ENCODE measurements at regions not wholly inside any gene's neighbourhood (a gene's known extent, or its start where the extent isn't known, plus 50 kb on each side); places are given as distances from the start of the nearest gene placed in this dataset.
"Not testable (repeated sequence)": the region's sequence is repeated elsewhere in the genome, so short reads cannot be mapped to it uniquely, and the experiment has no call there.

GRCh38 chr21:16187603-16188301, 458.0 kb downstream of the USP25 start:
- FAIRE-seq = no peak

DNA sequence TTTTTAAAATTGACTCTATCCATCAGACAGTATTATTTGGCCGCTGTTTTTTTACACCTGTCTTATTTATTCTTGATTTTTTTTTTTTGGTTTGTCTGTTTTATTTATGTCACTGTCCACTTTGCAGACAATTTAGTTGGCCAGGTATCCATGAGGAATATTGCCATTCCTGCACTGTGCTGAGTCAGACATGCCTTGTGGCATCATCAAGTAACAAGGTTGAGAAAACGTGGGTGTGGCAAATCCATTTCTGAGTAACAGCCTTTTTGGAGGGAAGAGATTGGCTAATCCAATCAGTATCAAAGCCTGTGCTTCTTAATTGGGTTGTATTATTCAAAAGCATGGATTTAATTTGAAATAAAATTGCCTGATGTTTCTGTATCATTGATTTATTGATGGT, 463.1 kb downstream of the USP25 start:
- FAIRE-seq = no peak

- FAIRE-seq = no peak
Observed at GRCh38 chr21:16193496-16194094, 463.8 kb downstream of the USP25 start.

DNA sequence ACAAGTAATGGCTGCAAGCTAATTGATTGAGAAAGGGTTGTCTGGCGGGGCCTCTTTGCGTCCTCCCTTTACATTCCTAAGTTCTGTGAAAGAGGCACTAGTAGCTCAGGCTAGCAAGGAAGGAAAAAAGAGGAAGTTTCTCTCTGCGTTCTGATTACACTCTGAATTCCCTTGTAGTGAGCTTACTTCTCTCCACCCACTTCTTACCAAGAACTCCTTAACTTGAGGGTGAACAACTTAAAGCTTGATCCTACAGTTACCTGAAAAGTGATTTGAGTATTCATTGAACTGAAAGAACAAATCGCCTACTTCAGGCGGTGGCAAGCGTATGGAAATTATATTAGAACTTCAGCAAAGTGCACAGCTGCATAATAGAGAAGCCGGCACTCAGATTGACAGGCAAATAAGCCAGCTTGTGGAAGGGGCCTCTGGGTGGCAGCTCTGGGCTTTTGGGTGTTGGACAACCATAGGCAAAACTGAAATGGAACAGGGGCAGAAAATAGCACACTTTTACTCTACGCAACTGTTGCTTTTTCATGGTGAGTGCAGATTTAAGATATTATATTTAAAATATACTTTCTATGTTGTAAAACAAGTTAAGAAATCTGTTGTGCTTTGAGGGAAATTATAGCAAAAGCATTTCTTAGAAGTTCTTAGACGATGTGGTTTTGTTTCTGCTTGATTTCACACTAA, 464.5 kb downstream of the USP25 start:
- no peak for FAIRE-seq

DNA sequence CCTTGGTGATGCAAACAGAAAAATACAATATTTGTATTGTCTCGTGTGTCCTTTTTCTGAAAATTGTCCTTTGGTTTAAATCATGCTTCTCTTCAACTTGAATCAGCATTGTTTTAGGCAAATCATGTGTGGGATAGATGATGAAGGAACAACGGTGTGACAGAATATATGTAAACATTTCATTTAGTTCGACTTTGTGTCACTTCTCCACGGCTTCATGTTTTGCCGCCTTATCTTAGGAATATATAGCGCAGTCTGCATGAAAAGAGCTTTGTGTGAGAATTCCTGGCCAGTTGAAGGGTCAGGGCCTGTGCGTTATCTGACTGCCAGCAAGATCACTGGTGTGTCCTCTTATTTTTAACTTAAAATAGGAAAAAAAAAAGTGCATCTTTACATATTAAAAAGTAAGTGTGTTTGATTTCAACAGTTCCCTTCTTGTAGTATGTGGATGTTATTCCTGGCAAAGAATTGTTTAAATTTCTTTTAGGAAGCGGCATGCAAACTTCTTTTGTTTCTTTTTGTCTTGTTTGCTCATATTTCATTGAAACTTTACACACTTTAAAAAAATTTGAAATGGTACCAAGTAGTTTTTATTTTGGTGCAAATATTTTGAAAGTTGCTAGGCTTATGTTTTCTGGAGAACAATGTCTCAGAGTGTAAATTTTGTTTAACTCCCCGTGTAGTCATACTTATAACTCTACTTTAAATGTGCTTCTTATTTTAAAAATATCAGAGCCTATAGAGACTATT, 465.2 kb downstream of the USP25 start:
- FAIRE-seq = no peak

GRCh38 chr21:16195538-16195910, 465.7 kb downstream of the USP25 start:
- FAIRE-seq = no peak

DNA sequence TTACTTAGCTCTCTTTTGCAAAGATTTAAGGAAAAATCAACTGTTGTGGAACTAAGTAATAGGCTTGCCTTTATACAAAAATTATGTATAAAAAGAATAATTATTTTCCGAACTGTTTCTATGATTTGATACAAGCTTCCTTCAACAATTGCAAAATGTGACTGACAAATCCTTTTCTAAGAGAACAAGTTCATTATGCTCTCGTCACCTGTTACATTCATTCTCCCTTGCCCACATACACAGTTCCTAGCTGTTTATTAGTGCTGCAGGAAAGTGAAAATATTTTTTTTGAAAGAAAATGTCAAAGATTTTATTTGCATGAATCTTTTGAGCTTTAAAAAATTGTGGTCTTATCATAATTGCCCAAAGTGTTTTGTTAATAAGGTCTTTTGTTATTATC, 466.2 kb downstream of the USP25 start:
- no peak for FAIRE-seq

GRCh38 chr21:16198546-16198945, 468.8 kb downstream of the USP25 start:
- no peak for FAIRE-seq

GRCh38 chr21:16199539-16199938, 469.8 kb downstream of the USP25 start:
- FAIRE-seq = no peak

DNA sequence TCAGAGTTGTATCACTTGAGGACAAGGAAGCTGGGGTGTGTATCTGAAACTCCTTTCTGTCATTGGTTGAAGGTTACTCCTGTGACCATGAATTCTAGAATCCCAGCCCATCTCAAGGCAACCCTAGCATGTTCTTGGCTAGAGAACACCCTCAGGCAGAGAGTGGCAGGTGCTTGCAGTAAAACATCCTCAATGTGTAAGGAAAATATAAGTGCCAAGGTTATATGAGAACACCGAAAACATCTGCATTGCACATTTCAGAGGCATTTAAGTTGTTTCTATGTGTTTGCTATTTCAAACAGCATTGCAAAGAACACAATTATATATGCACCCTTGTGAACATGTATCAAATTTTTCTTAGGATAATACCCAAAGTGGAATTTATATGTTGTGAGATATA, 471.9 kb downstream of the USP25 start:
- FAIRE-seq = no peak

GRCh38 chr21:16205527-16205926, 475.7 kb downstream of the USP25 start:
- FAIRE-seq = no peak

- no peak for FAIRE-seq
Observed at GRCh38 chr21:16211339-16212303, 481.8 kb downstream of the USP25 start.

GRCh38 chr21:16213518-16213917, 483.7 kb downstream of the USP25 start:
- FAIRE-seq = no peak

DNA sequence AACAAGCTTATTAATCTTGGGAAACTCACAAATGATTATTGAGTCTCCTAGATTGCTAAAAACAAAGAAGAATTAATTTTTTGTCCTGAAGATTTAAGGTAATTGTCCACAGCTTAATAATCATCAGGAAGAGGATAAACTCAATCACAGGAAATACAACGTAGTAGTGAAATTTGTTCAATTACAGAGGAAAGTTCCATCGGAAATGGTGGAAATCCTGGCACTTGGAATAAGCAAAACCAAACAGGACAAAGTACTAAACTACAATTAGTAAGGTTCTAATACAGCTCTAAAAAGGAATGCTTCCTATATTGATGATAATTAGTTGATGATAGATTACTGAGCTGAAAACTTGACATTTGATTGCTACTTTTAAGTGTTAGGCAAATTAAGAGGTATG, 485.4 kb downstream of the USP25 start:
- FAIRE-seq = no peak

GRCh38 chr21:16215663-16216183, 485.9 kb downstream of the USP25 start:
- no peak for FAIRE-seq

GRCh38 chr21:16216288-16216962, 486.6 kb downstream of the USP25 start:
- FAIRE-seq = no peak

DNA sequence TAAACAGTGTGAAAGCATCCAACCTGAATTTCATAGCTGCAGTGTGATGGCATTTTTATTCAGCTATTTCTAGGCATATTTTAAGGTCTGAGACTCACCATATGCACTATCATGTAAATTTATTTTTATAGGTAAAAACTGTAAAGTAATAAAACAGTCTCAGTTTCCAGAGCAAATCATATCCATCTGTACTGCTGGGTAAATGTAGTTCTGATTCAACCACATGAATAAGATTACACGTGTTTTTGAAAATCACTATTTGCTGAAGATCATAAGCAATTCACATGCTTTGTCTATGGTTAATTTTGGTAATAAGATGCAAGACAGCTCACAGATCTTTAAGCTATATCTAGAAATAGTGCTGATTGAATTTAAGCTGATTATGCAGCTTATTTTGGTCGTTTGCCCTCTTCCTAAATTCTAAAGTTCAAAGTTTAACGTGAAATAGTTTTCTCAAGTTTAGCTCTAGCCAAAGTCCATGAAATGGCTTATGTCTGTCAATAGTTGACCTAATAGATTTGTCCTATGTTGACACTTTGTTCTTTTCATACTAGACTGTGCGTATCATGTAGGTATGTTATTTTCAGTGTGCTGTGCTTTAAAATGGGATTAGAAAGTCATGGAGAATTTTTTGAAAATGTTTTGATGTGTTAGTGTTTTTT, 489.0 kb downstream of the USP25 start:
- FAIRE-seq = no peak

DNA sequence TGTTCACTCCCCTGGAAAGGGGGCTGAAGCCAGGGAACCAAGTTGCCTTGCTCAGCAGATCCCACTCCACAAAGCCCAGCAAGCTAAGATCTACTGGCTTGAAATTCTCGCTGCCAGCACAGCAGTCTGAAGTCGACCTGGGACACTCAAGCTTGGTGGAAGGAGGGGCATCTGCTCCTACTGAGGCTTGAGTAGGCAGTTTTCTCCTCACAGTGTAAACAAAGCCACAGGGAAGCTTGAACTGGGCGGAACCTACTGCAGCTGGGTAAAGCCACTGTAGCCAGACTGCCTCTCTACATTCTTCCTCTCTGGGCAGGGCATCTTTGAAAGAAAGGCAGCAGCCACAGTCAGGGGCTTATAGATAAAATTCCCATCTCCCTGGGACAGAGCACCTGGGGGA, 495.0 kb downstream of the USP25 start:
- not testable (repeated sequence) for FAIRE-seq

DNA sequence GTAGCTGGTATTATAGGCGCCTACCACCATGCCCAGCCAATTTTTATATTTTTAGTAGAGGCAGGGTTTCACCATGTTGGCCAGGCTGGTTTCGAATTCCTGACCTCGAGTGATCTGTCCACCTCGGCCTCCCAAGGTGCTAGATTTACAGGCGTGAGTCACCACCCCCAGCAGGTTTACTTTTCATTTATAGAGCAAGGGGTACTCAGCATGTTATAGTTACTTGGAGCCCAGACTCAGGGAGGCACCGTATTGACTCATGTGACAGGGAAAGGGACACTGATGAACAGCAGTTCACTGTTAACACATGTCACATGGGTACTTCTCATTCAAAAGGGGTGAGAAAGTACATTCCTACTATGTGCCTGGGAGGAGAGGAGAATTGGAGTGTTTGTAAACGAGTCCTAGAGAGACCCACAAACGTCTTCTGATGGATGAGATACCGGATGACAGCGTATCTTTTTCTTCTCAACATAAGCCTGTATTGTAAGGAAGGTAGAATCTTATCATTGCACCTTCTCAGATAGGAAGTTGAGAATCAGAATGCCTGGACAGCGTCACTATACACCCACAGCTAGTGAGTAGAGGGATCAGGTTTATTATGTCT, 510.0 kb downstream of the USP25 start:
- FAIRE-seq = no peak

DNA sequence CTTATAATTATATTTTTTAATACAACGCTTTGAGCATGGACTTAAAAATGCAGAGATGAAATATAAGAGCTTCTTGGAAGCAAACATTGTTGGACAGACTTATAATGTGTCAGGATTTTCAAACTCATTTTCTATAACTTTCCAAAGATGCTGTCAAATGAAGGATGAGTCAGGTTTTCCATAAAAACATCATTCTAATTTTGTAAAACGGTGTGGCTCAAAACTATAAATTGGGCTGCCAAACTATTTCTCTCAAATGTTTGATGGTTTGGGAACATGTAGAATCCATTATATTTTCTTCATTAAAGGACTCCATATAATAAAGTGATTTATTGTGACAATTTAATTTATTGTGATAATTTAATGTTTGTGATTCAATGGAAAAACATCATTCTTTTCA, 511.2 kb downstream of the USP25 start:
- FAIRE-seq = no peak

Data from colon (tissue), 2 donors.